Smooth muscle cell (in vitro differentiated cells): ENCODE measurements at regions not wholly inside any gene's neighbourhood (a gene's known extent, or its start where the extent isn't known, plus 50 kb on each side); places are given as distances from the start of the nearest gene placed in this dataset.

ENCODE experiments used
- DNase-seq: peaks from one replicate; lab custom pipeline; 2025; ENCODE audit not compliant: unreplicated experiment; lab: John Stamatoyannopoulos, UW
- H2AFZ ChIP-seq: fragments of 200-600 bp; sonication (generic); 2 replicates; pipeline ENCODE4 v1.6.0; 2016; ENCODE audit warnings: antibody characterized with exemption, low read depth, mild to moderate bottlenecking
- H3F3A ChIP-seq: fragments of 200-600 bp; sonication (generic); 2 replicates; pipeline ENCODE4 v1.6.0; 2017; ENCODE audit warnings: antibody characterized with exemption, low read depth
- H3K27ac ChIP-seq: fragments of 200-600 bp; sonication (generic); 2 replicates; pipeline ENCODE4 v1.5.1; 2016; ENCODE audit warnings: low read depth, mild to moderate bottlenecking
- H3K27me3 ChIP-seq: fragments of 200-600 bp; sonication (generic); 2 replicates; pipeline ENCODE4 v1.6.1; 2016; ENCODE audit warnings: low read depth, mild to moderate bottlenecking
- H3K36me3 ChIP-seq: fragments of 200-600 bp; sonication (generic); 2 replicates; pipeline ENCODE4 v1.5.1; 2016; ENCODE audit warnings: low read depth
- H3K4me1 ChIP-seq: fragments of 200-600 bp; sonication (generic); 2 replicates; pipeline ENCODE4 v1.5.1; 2016; ENCODE audit warnings: low read depth
- H3K4me2 ChIP-seq: fragments of 200-600 bp; sonication (generic); 2 replicates; pipeline ENCODE4 v1.6.0; 2016; ENCODE audit warnings: mild to moderate bottlenecking
- H3K4me3 ChIP-seq: fragments of 200-600 bp; sonication (generic); 2 replicates; pipeline ENCODE4 v1.5.1; 2016; ENCODE audit warnings: mild to moderate bottlenecking
- H3K79me2 ChIP-seq: fragments of 200-600 bp; sonication (generic); 2 replicates; pipeline ENCODE4 v1.6.0; 2016; ENCODE audit warnings: low read depth, mild to moderate bottlenecking
- H3K9ac ChIP-seq: fragments of 200-600 bp; sonication (generic); 2 replicates; pipeline ENCODE4 v1.6.0; 2016; ENCODE audit warnings: low read depth
- H3K9me3 ChIP-seq: fragments of 200-600 bp; sonication (generic); replicated peaks from 2 replicates; pipeline ENCODE4 v1.5.1; 2016; ENCODE audit warnings: low read depth
- H4K20me1 ChIP-seq: fragments of 200-600 bp; sonication (generic); 2 replicates; pipeline ENCODE4 v1.6.0; 2016; ENCODE audit warnings: low read depth
- CTCF ChIP-seq: fragments of 200-600 bp; sonication (generic); IDR thresholded peaks from 2 replicates; pipeline ENCODE4 v1.5.1; 2017; ENCODE audit warnings: borderline replicate concordance, mild to moderate bottlenecking, antibody characterized with exemption; ENCODE audit not compliant: insufficient read depth, poor library complexity, severe bottlenecking
- WGBS: methylation state at CpG from one replicate; pipeline ENCODE4 v1.1.7; 2016; ENCODE audit warnings: low lambda C conversion rate; 5-methylcytosine and 5-hydroxymethylcytosine counted together

GRCh38 chr2:219861307-219861706, 233.9 kb downstream of the SLC4A3 start:
- peaks cover 2% of the 10 kb centered on the region for H3K4me1 ChIP-seq
- DNase-seq = no peak
- no peaks in the 10 kb centered on the region for H3F3A ChIP-seq
- 97% methylated on average over 3 of the region's 3 CpGs for WGBS
- H3K27me3 ChIP-seq = peaks cover 19% of the 10 kb centered on the region
- no peak for TF ChIP-seq CTCF
- no peaks in the 10 kb centered on the region for H4K20me1 ChIP-seq
- H2AFZ ChIP-seq = no peak overlapping the region
- no peak overlapping the region for H3K4me2 ChIP-seq
- no peaks in the 10 kb centered on the region for H3K79me2 ChIP-seq
- H3K27ac ChIP-seq = no peak overlapping the region
- no peaks in the 10 kb centered on the region for H3K36me3 ChIP-seq
- H3K4me3 ChIP-seq = no peak overlapping the region
- H3K9ac ChIP-seq = no peak overlapping the region
- H3K9me3 ChIP-seq = no peaks in the 10 kb centered on the region

- WGBS = 57% methylated on average over 2 of the region's 2 CpGs
- Histone ChIP-seq H3K36me3 (no peaks in the 10 kb centered on the region), H3F3A (no peaks in the 10 kb centered on the region), H3K4me2 (no peak overlapping the region), H4K20me1 (no peaks in the 10 kb centered on the region), H2AFZ (no peak overlapping the region), H3K9ac (no peak overlapping the region), H3K27me3 (no peaks in the 10 kb centered on the region), H3K4me3 (no peak overlapping the region), H3K27ac (no peak overlapping the region), H3K79me2 (no peaks in the 10 kb centered on the region), H3K4me1 (no peaks in the 10 kb centered on the region), H3K9me3 (no peaks in the 10 kb centered on the region)
- TF ChIP-seq CTCF = no peak
- no peak for DNase-seq
Observed at GRCh38 chr2:219864154-219864553, 236.7 kb downstream of the SLC4A3 start.

GRCh38 chr2:219868635-219869034, 241.2 kb downstream of the SLC4A3 start:
- Histone ChIP-seq H3F3A (no peaks in the 10 kb centered on the region), H3K4me3 (no peak overlapping the region), H3K4me1 (peaks cover 18% of the 10 kb centered on the region), H3K4me2 (no peak overlapping the region), H3K9ac (no peak overlapping the region), H2AFZ (no peak overlapping the region), H3K27me3 (no peaks in the 10 kb centered on the region), H3K9me3 (no peaks in the 10 kb centered on the region), H3K27ac (no peak overlapping the region), H4K20me1 (no peaks in the 10 kb centered on the region), H3K79me2 (no peaks in the 10 kb centered on the region), H3K36me3 (no peaks in the 10 kb centered on the region)
- WGBS = 64% methylated on average over 2 of the region's 2 CpGs
- TF ChIP-seq CTCF = no peak
- DNase-seq = no peak

- DNase-seq = no peak
- WGBS = 65% methylated on average over 3 of the region's 3 CpGs
- no peaks in the 10 kb centered on the region for H3K9me3 ChIP-seq
- H3K79me2 ChIP-seq = no peaks in the 10 kb centered on the region
- H3K27ac ChIP-seq = no peak overlapping the region
- H3K4me2 ChIP-seq = no peak overlapping the region
- H3K36me3 ChIP-seq = no peaks in the 10 kb centered on the region
- no peaks in the 10 kb centered on the region for H3K27me3 ChIP-seq
- H4K20me1 ChIP-seq = no peaks in the 10 kb centered on the region
- no peak overlapping the region for H3K4me3 ChIP-seq
- no peak overlapping the region for H2AFZ ChIP-seq
- H3K9ac ChIP-seq = no peak overlapping the region
- no peaks in the 10 kb centered on the region for H3F3A ChIP-seq
- TF ChIP-seq CTCF = no peak
- peaks cover 18% of the 10 kb centered on the region for H3K4me1 ChIP-seq
Observed at GRCh38 chr2:219870041-219870440, 242.6 kb downstream of the SLC4A3 start.
